Gastrocnemius medialis (tissue), 4 donors: ENCODE measurements at regions not wholly inside any gene's neighbourhood (a gene's known extent, or its start where the extent isn't known, plus 50 kb on each side); places are given as distances from the start of the nearest gene placed in this dataset.

Experiments
- ATAC-seq, 2 donors: fragments of 150-250 bp; one replicate each; pipeline ENCODE4 v1.9.1; 2016
- DNase-seq, 2 donors: peaks; one replicate each; pipeline ENCODE4 v3.0.0-alpha.2; 2019
- H3K27ac ChIP-seq, 4 donors: fragments of 200-600 bp; sonication (generic); 1 replicate in 1 of 4; 2 replicates in 3 of 4; pipeline ENCODE4 v1.5.1; 2016 to 2018; ENCODE audit warnings: mild to moderate bottlenecking in 2 of 4, moderate library complexity in 1 of 4
- H3K27me3 ChIP-seq, 3 donors: fragments of 200-600 bp; sonication (generic) in 2 of 3; 1 replicate in 1 of 3; 2 replicates in 2 of 3; pipeline versions ENCODE4 v1.5.1 to v1.6.0; 2016 to 2019; ENCODE audit warnings: mild to moderate bottlenecking in 1 of 3, moderate library complexity in 1 of 3
- H3K36me3 ChIP-seq, 2 donors: fragments of 200-600 bp; sonication (generic) in 1 of 2; one replicate each; pipeline ENCODE4 v1.5.1; 2017 to 2018
- H3K4me1 ChIP-seq, 2 donors: fragments of 200-600 bp; sonication (generic) in 1 of 2; one replicate each; pipeline ENCODE4 v1.5.1; 2016 to 2017; ENCODE audit warnings: mild to moderate bottlenecking in 2 of 2
- H3K4me3 ChIP-seq, 4 donors: fragments of 200-600 bp; sonication (generic) in 3 of 4; 1 replicate in 1 of 4; 2 replicates in 3 of 4; pipeline ENCODE4 v1.5.1; 2016 to 2019; ENCODE audit warnings: mild to moderate bottlenecking in 2 of 4
- H3K9me3 ChIP-seq, 3 donors: fragments of 200-600 bp; sonication (generic) in 2 of 3; 1 replicate in 1 of 3; 2 replicates in 2 of 3; pipeline ENCODE4 v1.5.1; 2016 to 2019
- CTCF ChIP-seq, 5 experiments: fragments of 450-650 bp in 3 of 5; fragments of 200-600 bp in 2 of 5; sonication (generic) in 2 of 5; IDR thresholded peaks in 4 of 5; conservative IDR thresholded peaks in 1 of 5; 1 replicate in 4 of 5; 2 replicates in 1 of 5; pipeline ENCODE4 v1.5.1; 2016 to 2019; ENCODE audit warnings: antibody characterized with exemption in 5 of 5, mild to moderate bottlenecking in 3 of 5, moderate library complexity in 3 of 5
- POLR2A ChIP-seq, 2 donors: fragments of 450-650 bp; IDR thresholded peaks; one replicate each; pipeline ENCODE4 v1.6.1; 2017; ENCODE audit warnings: antibody characterized with exemption in 2 of 2, mild to moderate bottlenecking in 2 of 2, moderate library complexity in 2 of 2
- in situ Hi-C, 4 donors: fragments of 200-750 bp; cut with MboI; loops; one replicate each; pipeline versions ENCODE4 v1.15.0 to v1.8.0; 2017; ENCODE audit warnings: low sequenced_read_pairs in 4 of 4
- intact Hi-C: fragments of 100-400 bp; cut with DNase I; formaldehyde crosslinking; loops from one replicate; pipeline ENCODE4 v1.15.1; 2023; ENCODE audit warnings: low total_unique reads

DNA sequence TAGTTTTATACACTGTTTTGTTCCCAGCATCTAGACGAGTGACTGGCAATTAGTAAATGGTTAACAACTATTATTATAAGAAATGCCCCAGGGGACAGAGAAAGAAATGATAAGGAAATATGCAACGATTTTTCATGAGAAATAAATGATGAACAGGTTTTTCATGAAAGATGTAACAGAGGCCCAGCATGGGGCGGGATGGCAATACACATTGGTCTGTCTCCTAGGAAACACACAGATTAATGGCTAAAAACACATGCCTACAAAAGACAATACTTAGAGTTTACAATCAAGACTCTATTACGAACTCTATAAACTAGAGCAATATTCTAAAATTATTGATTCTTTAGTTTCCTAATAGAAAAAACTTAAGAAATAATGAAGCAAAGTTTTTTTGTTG lies 441.5 kb upstream of the CDH9 start:
- Histone ChIP-seq H3K4me3 (no peak overlapping the region), H3K27me3 (no peaks in the 10 kb centered on the region), H3K9me3 (no peaks in the 10 kb centered on the region), H3K27ac (no peak overlapping the region), H3K36me3 (no peaks in the 10 kb centered on the region), H3K4me1 (no peaks in the 10 kb centered on the region)
- intact Hi-C loops (no loop called here), in situ Hi-C loops (no loop called here)
- TF ChIP-seq POLR2A (IDR thresholded peaks at IDR 0.05): no peak
- TF ChIP-seq CTCF (IDR thresholded peaks at IDR 0.05 in 4 of 5, conservative IDR thresholded peaks at IDR 0.05 in 1 of 5): no peak
- DNase-seq (no peak), ATAC-seq (no peak)

DNA sequence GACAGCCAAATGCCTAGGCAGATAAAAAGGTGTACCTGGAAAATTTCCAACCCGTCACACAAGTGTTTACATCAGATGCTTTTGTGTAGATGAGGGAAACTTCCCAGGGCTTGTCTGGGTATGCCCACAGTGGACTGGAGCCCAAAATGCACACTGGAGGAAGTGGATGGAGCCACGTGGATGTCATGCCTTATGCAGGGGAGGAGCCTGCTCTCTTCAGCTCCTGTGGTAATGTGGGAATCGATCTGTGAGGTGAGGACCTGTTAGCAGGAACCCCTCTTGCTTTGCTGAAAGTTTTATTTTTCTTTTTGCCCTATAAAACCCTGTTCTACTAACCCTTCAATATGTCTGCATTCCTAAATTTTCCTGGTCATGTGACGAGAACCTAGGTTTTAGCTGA lies 439.2 kb upstream of the CDH9 start:
- intact Hi-C loops: no loop called here
- H3K4me3 ChIP-seq: no peak overlapping the region
- in situ Hi-C loops: no loop called here
- DNase-seq (no peak), ATAC-seq (no peak)
- no peak overlapping the region for H3K27ac ChIP-seq
- H3K4me1 ChIP-seq: no peaks in the 10 kb centered on the region
- H3K9me3 ChIP-seq: no peaks in the 10 kb centered on the region
- TF ChIP-seq POLR2A (IDR thresholded peaks at IDR 0.05): no peak
- TF ChIP-seq CTCF (IDR thresholded peaks at IDR 0.05 in 4 of 5, conservative IDR thresholded peaks at IDR 0.05 in 1 of 5): no peak
- no peaks in the 10 kb centered on the region for H3K36me3 ChIP-seq
- no peaks in the 10 kb centered on the region for H3K27me3 ChIP-seq

- Histone ChIP-seq H3K27ac (no peak overlapping the region), H3K36me3 (no peaks in the 10 kb centered on the region), H3K9me3 (no peaks in the 10 kb centered on the region), H3K4me3 (no peak overlapping the region), H3K27me3 (no peaks in the 10 kb centered on the region), H3K4me1 (no peaks in the 10 kb centered on the region)
- TF ChIP-seq POLR2A (IDR thresholded peaks at IDR 0.05) (no peak), CTCF (IDR thresholded peaks at IDR 0.05 in 4 of 5, conservative IDR thresholded peaks at IDR 0.05 in 1 of 5) (no peak)
- ATAC-seq (no peak), DNase-seq (no peak)
- intact Hi-C loops: no loop called here
- in situ Hi-C loops: no loop called here
These were observed 438.1 kb upstream of the CDH9 start for GRCh38 chr5:27476356-27476988.

DNA sequence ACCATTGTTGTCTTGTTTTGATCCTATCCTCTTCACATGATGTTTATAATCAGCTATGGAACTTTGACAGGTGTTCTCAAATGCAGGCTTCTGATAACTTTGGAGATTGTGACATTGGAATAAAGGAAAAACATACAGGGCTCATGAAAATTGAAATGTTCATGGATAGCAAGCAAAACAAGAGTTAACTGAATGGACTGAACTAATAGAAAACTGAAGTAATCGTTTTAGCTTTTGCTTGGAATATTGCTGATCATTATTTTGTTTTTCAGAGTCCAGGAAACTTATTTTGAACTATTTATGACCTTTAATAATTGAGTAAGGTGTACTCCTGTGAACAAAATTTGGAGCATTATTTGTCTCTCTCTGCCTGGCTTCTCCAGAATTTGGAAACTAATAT lies 436.7 kb upstream of the CDH9 start:
- in situ Hi-C loops (no loop called here), intact Hi-C loops (no loop called here)
- Histone ChIP-seq H3K9me3 (no peaks in the 10 kb centered on the region), H3K36me3 (no peaks in the 10 kb centered on the region), H3K4me1 (no peaks in the 10 kb centered on the region), H3K4me3 (no peak overlapping the region), H3K27me3 (no peaks in the 10 kb centered on the region), H3K27ac (no peak overlapping the region)
- TF ChIP-seq CTCF (IDR thresholded peaks at IDR 0.05 in 4 of 5, conservative IDR thresholded peaks at IDR 0.05 in 1 of 5): no peak
- no peak for TF ChIP-seq POLR2A (IDR thresholded peaks at IDR 0.05)
- DNase-seq: no peak
- no peak for ATAC-seq

DNA sequence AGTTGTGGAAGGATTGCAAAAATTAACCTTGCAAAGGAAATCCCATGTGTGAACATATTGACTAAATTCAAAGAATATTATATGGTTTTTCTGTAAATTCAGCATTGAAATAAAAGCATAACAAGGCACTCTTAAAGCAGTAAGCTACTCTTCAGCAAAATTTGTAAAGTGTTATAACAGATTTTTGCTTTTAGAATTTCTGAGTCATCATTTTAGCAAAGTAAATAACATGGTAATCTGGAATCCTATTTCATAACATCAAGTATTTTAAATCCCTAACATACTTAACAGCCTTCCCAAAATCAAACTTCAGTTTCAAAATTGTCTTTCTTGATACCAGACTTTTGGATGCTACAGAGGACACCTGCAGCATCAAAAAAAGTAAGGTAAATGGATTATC lies 436.0 kb upstream of the CDH9 start:
- no peaks in the 10 kb centered on the region for H3K9me3 ChIP-seq
- in situ Hi-C loops: no loop called here
- H3K27ac ChIP-seq: no peak overlapping the region
- H3K4me3 ChIP-seq: no peak overlapping the region
- intact Hi-C loops: no loop called here
- H3K27me3 ChIP-seq: no peaks in the 10 kb centered on the region
- TF ChIP-seq CTCF (IDR thresholded peaks at IDR 0.05 in 4 of 5, conservative IDR thresholded peaks at IDR 0.05 in 1 of 5) (no peak), POLR2A (IDR thresholded peaks at IDR 0.05) (no peak)
- no peaks in the 10 kb centered on the region for H3K4me1 ChIP-seq
- DNase-seq (no peak), ATAC-seq (no peak)
- H3K36me3 ChIP-seq: no peaks in the 10 kb centered on the region
